ENCODE measurements at regions not wholly inside any gene's neighbourhood (a gene's known extent, or its start where the extent isn't known, plus 50 kb on each side); places are given as distances from the start of the nearest gene placed in this dataset.
"Not testable (repeated sequence)": the region's sequence is repeated elsewhere in the genome, so short reads cannot be mapped to it uniquely, and the experiment has no call there.

- FAIRE-seq, result no peak
- no peak for TF ChIP-seq POLR2A (IDR thresholded peaks at IDR 0.05; ENCODE audit: low read depth, low read length)
- no peak for TF ChIP-seq TAF1 (IDR thresholded peaks at IDR 0.05; ENCODE audit: borderline replicate concordance, low read depth, low read length)
- no peak for TF ChIP-seq POLR2AphosphoS5 (IDR thresholded peaks at IDR 0.05; ENCODE audit: low read depth, low read length)
- DNase-seq (ENCODE audit: insufficient read length), result no peak
Measured at GRCh38 chr3:135649361-135649760, 316.2 kb upstream of the PPP2R3A start.

DNA sequence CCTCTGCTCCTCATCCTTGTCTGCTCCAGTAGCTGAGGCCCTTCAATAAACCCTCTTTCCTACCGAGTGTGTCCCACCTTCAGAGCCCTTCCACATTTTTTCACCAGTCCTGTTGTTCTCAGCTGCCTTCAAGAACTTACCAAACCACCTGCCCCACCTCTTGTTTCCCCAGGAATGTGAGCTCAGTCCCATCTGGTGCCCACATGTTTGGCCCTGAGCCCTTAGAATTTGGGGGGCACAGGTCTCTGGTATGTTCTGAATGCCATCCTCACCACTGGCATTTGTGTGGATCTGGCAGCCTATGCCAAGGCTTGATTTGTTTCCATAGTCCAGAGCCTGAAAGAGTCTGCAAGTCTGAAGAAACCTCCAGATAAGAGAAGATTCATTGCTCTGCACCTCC, 315.2 kb upstream of the PPP2R3A start:
- no peak for FAIRE-seq
- TF ChIP-seq POLR2A (IDR thresholded peaks at IDR 0.05; ENCODE audit: low read depth, low read length) (no peak), POLR2AphosphoS5 (IDR thresholded peaks at IDR 0.05; ENCODE audit: low read depth, low read length) (no peak), TAF1 (IDR thresholded peaks at IDR 0.05; ENCODE audit: borderline replicate concordance, low read depth, low read length) (no peak)
- DNase-seq (ENCODE audit: insufficient read length), result no peak

DNA sequence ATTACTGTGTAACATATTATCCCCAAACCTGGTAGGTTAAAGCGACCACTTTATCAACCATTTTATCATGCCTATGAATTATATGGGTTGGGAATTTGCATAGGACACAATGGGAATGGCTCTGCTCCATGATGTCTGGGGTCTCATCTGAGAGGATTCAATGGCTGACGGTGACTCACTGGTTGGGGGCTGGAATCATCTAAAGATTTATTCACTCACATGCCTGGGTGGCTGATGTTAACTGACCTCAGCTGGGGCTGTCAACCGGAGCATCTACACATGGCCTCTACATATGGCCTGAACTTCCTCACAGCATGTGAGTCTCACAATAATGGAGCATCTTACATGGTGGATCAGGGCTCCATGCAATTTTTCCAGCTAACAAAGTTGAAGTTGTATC, 313.1 kb upstream of the PPP2R3A start:
- DNase-seq (ENCODE audit: insufficient read length), result no peak
- no peak for TF ChIP-seq POLR2AphosphoS5 (IDR thresholded peaks at IDR 0.05; ENCODE audit: low read depth, low read length)
- TF ChIP-seq TAF1 (IDR thresholded peaks at IDR 0.05; ENCODE audit: borderline replicate concordance, low read depth, low read length), result no peak
- TF ChIP-seq POLR2A (IDR thresholded peaks at IDR 0.05; ENCODE audit: low read depth, low read length), result no peak
- no peak for FAIRE-seq

GRCh38 chr3:135655328-135655727, 310.2 kb upstream of the PPP2R3A start:
- DNase-seq (ENCODE audit: insufficient read length), result no peak
- TF ChIP-seq POLR2A (IDR thresholded peaks at IDR 0.05; ENCODE audit: low read depth, low read length) (no peak), POLR2AphosphoS5 (IDR thresholded peaks at IDR 0.05; ENCODE audit: low read depth, low read length) (no peak), TAF1 (IDR thresholded peaks at IDR 0.05; ENCODE audit: borderline replicate concordance, low read depth, low read length) (no peak)
- FAIRE-seq, result no peak

- DNase-seq (ENCODE audit: insufficient read length); FAIRE-seq: not testable (repeated sequence)
Measured at GRCh38 chr3:135658451-135658850, 307.1 kb upstream of the PPP2R3A start.

- DNase-seq (ENCODE audit: insufficient read length), result no peak
- no peak for TF ChIP-seq POLR2A (IDR thresholded peaks at IDR 0.05; ENCODE audit: low read depth, low read length)
- no peak for TF ChIP-seq POLR2AphosphoS5 (IDR thresholded peaks at IDR 0.05; ENCODE audit: low read depth, low read length)
- no peak for FAIRE-seq
Measured at GRCh38 chr3:135667061-135667460, 298.5 kb upstream of the PPP2R3A start.

DNA sequence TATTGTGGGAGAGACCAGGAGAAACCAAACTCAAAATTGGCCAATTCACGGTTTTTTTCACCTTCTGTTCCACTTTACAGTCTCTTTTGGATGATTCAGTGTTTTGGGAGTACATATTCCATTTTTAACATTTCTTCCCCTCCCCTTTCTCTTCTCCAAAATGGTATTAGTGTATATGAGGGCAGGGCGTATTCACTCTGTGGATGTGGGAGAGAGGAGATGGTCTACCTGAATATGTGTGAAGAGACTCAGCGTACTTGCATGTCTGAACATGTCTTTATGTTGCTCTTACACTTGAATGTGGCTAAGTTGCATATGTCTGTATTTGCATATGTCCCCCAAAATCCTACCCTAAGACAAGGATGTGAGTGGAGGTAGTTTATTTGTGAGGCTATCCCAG, 291.0 kb upstream of the PPP2R3A start:
- no peak for FAIRE-seq

GRCh38 chr3:135678386-135678785, 287.1 kb upstream of the PPP2R3A start:
- no peak for TF ChIP-seq TAF1 (IDR thresholded peaks at IDR 0.05; ENCODE audit: borderline replicate concordance, low read depth, low read length)
- no peak for FAIRE-seq

More for the DNA sequence above, 291.0 kb upstream of the PPP2R3A start:
- TF ChIP-seq POLR2AphosphoS5 (IDR thresholded peaks at IDR 0.05; ENCODE audit: low read depth, low read length), result no peak
- TF ChIP-seq POLR2A (IDR thresholded peaks at IDR 0.05; ENCODE audit: low read depth, low read length), result no peak
- TF ChIP-seq TAF1 (IDR thresholded peaks at IDR 0.05; ENCODE audit: borderline replicate concordance, low read depth, low read length), result no peak
- DNase-seq (ENCODE audit: insufficient read length), result no peak

GRCh38 chr3:135688003-135688402, 277.5 kb upstream of the PPP2R3A start:
- no peak for FAIRE-seq
- DNase-seq (ENCODE audit: insufficient read length), result no peak
- TF ChIP-seq POLR2AphosphoS5 (IDR thresholded peaks at IDR 0.05; ENCODE audit: low read depth, low read length) (no peak), TAF1 (IDR thresholded peaks at IDR 0.05; ENCODE audit: borderline replicate concordance, low read depth, low read length) (no peak), POLR2A (IDR thresholded peaks at IDR 0.05; ENCODE audit: low read depth, low read length) (no peak)

More at GRCh38 chr3:135678386-135678785, 287.1 kb upstream of the PPP2R3A start:
- DNase-seq (ENCODE audit: insufficient read length), result no peak

GRCh38 chr3:135690664-135691063, 274.9 kb upstream of the PPP2R3A start:
- DNase-seq (ENCODE audit: insufficient read length) (no peak), FAIRE-seq (no peak)
- no peak for TF ChIP-seq TAF1 (IDR thresholded peaks at IDR 0.05; ENCODE audit: borderline replicate concordance, low read depth, low read length)
- no peak for TF ChIP-seq POLR2AphosphoS5 (IDR thresholded peaks at IDR 0.05; ENCODE audit: low read depth, low read length)

GRCh38 chr3:135691240-135691639, 274.3 kb upstream of the PPP2R3A start:
- no peak for DNase-seq (ENCODE audit: insufficient read length)
- TF ChIP-seq POLR2AphosphoS5 (IDR thresholded peaks at IDR 0.05; ENCODE audit: low read depth, low read length) (no peak), TAF1 (IDR thresholded peaks at IDR 0.05; ENCODE audit: borderline replicate concordance, low read depth, low read length) (no peak), POLR2A (IDR thresholded peaks at IDR 0.05; ENCODE audit: low read depth, low read length) (no peak)
- no peak for FAIRE-seq

DNA sequence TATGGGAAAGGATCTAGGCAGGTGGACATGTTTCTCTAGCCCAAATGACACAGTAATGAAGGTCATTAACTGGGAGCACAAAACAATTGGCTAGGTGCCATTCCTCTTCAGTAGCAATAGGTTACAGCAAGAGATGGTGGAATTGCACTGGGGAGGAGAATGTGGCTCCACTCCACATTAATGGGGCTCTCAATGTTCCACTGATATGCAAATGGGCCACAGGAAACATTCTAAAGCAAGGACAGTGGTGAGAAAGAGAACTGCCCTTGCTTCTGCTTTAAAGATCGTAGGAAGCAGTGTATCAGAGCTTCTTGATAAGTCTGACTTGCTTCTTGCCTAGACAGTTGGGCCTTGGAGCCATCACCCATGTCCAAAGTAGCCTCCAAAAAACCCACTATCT, 271.4 kb upstream of the PPP2R3A start:
- TF ChIP-seq TAF1 (IDR thresholded peaks at IDR 0.05; ENCODE audit: borderline replicate concordance, low read depth, low read length) (no peak), POLR2A (IDR thresholded peaks at IDR 0.05; ENCODE audit: low read depth, low read length) (no peak), POLR2AphosphoS5 (IDR thresholded peaks at IDR 0.05; ENCODE audit: low read depth, low read length) (no peak)
- no peak for DNase-seq (ENCODE audit: insufficient read length)
- no peak for FAIRE-seq

GRCh38 chr3:135699741-135700140, 265.8 kb upstream of the PPP2R3A start:
- DNase-seq (ENCODE audit: insufficient read length) (no peak), FAIRE-seq (no peak)
- no peak for TF ChIP-seq TAF1 (IDR thresholded peaks at IDR 0.05; ENCODE audit: borderline replicate concordance, low read depth, low read length)
- TF ChIP-seq POLR2AphosphoS5 (IDR thresholded peaks at IDR 0.05; ENCODE audit: low read depth, low read length), result no peak
- TF ChIP-seq POLR2A (IDR thresholded peaks at IDR 0.05; ENCODE audit: low read depth, low read length), result no peak
